K562 (cell line): ENCODE measurements at regions not wholly inside any gene's neighbourhood (a gene's known extent, or its start where the extent isn't known, plus 50 kb on each side); places are given as distances from the start of the nearest gene placed in this dataset.

Source experiments
- ATAC-seq: fragments of 200-7000 bp; cut with Tn5 transposase; 3 replicates; pipeline ENCODE4 v1.9.1; 2020; ENCODE audit warnings: moderate library complexity
- BruUV-seq: library from RNA; stranded (reverse); fragments of 400-500 nt; replicated peaks from 2 replicates; lab custom pipeline; 2021; lab: Mats Ljungman, UMichigan
- CTCF ChIA-PET: fragments of 300-600 bp; formaldehyde crosslinking; extraction: SDS; loops from one replicate; lab custom pipeline; 2021; ENCODE audit warnings: low intra/inter-chr PET ratio; lab: Yijun Ruan, JAX
- POLR2A ChIA-PET: fragments of 300-600, 350-650 bp; sonication (Branson Sonifier 250); formaldehyde crosslinking; extraction: SDS; loops from one replicate; lab custom pipeline; 2021; ENCODE audit warnings: antibody characterized with exemption, inconsistent platforms; lab: Yijun Ruan, JAX
- DNase-seq, 4 experiments: peaks; one replicate each; pipeline versions ENCODE4 v3.0.0 to v3.0.0-alpha.2; 2011 to 2018; ENCODE audit warnings: low spot score in 3 of 4, mixed read lengths in 3 of 4; ENCODE audit errors: extremely low read depth in 1 of 4
- FAIRE-seq: peaks from 2 replicates; lab custom pipeline; 2011; peaks lifted over from hg19 to GRCh38; lab: Jason Lieb, UNC
- H2AFZ ChIP-seq: 2 replicates; pipeline ENCODE4 v1.6.0; 2011; ENCODE audit warnings: low read depth, low read length, control low read depth, inconsistent platforms
- H3K27ac ChIP-seq: fragments of 200-600 bp; 3 replicates; pipeline ENCODE4 v1.8.0; 2011; ENCODE audit warnings: low read depth, mild to moderate bottlenecking, control low read depth, inconsistent platforms, low read length, moderate library complexity, mixed read lengths; ENCODE audit errors: extremely low read depth
- H3K27me3 ChIP-seq, 2 experiments: fragments of 300-600 bp in 1 of 2; 2 replicates in 1 of 2; 3 replicates in 1 of 2; pipeline versions ENCODE4 v1.6.0 to v1.8.0; 2011; ENCODE audit warnings: inconsistent platforms in 2 of 2, low read length in 2 of 2, mild to moderate bottlenecking in 1 of 2, mixed read lengths in 1 of 2, moderate library complexity in 1 of 2; ENCODE audit not compliant: control insufficient read depth in 2 of 2, insufficient read depth in 2 of 2
- H3K36me3 ChIP-seq: fragments of 300-600 bp; 3 replicates; pipeline ENCODE4 v1.8.0; 2011; ENCODE audit warnings: mild to moderate bottlenecking, low read length, inconsistent platforms; ENCODE audit not compliant: control insufficient read depth, insufficient read depth
- H3K4me1 ChIP-seq, 2 experiments: fragments of 200-600 bp in 1 of 2; replicated peaks in 1 of 2; 2 replicates in 1 of 2; 3 replicates in 1 of 2; pipeline versions ENCODE4 v1.5.1 to v1.8.0; 2011; ENCODE audit warnings: inconsistent platforms in 2 of 2, low read length in 2 of 2, mild to moderate bottlenecking in 1 of 2, mixed read lengths in 1 of 2, moderate library complexity in 1 of 2; ENCODE audit not compliant: control insufficient read depth in 2 of 2, insufficient read depth in 2 of 2
- H3K4me2 ChIP-seq: 2 replicates; pipeline ENCODE4 v1.6.1; 2011; ENCODE audit warnings: low read length, control low read depth, inconsistent platforms, mixed read lengths; ENCODE audit not compliant: insufficient read depth
- H3K4me3 ChIP-seq: fragments of 200-600 bp; sonication (generic), shearing (Covaris generic); 2 replicates; pipeline ENCODE4 v1.5.1; 2016; ENCODE audit warnings: control low read depth, inconsistent platforms
- H3K79me2 ChIP-seq: fragments of 200-600 bp; 3 replicates; pipeline ENCODE4 v1.8.0; 2011; ENCODE audit warnings: low read length, inconsistent platforms; ENCODE audit not compliant: control insufficient read depth, insufficient read depth
- H3K9ac ChIP-seq, 2 experiments: 2 replicates each; pipeline versions ENCODE4 v1.6.0 to v1.6.1; 2011; ENCODE audit warnings: low read depth in 2 of 2, low read length in 2 of 2, control low read depth in 1 of 2, inconsistent platforms in 1 of 2, mild to moderate bottlenecking in 1 of 2, mixed read lengths in 1 of 2; ENCODE audit not compliant: insufficient read depth in 1 of 2
- H3K9me1 ChIP-seq: one replicate; pipeline ENCODE4 v1.6.0; 2011; ENCODE audit warnings: inconsistent platforms, mild to moderate bottlenecking, low read length, moderate library complexity; ENCODE audit not compliant: control insufficient read depth, insufficient read depth
- H3K9me3 ChIP-seq: replicated peaks from 2 replicates; pipeline ENCODE4 v1.5.1; 2011; ENCODE audit warnings: low read depth, low read length, inconsistent platforms; ENCODE audit not compliant: control insufficient read depth, insufficient read depth
- H4K20me1 ChIP-seq: replicated peaks from 2 replicates; pipeline ENCODE4 v1.6.1; 2011; ENCODE audit warnings: low read length, inconsistent platforms, mixed read lengths; ENCODE audit not compliant: control insufficient read depth, insufficient read depth
- HMG20A ChIP-seq: fragments of 450-650 bp; formaldehyde crosslinking; conservative IDR thresholded peaks from 2 replicates; pipeline ENCODE4 v1.4.0; 2020; ENCODE audit warnings: mild to moderate bottlenecking, mixed read lengths
- ILF3 ChIP-seq: fragments of 450-650 bp; IDR thresholded peaks from 2 replicates; pipeline ENCODE4 v1.6.1; 2018; ENCODE audit warnings: antibody characterized with exemption, mild to moderate bottlenecking, moderate library complexity, borderline replicate concordance
- SAFB2 ChIP-seq: fragments of 200-400 bp; formaldehyde crosslinking; IDR thresholded peaks from 2 replicates; pipeline ENCODE4 v1.6.1; 2018; ENCODE audit warnings: borderline replicate concordance, low read length, low read depth, moderate library complexity; ENCODE audit not compliant: severe bottlenecking
- XRCC4 ChIP-seq: IDR thresholded peaks from one replicate; pipeline ENCODE4 v1.6.1; 2011; ENCODE audit not compliant: insufficient read depth, insufficient read length; ENCODE audit errors: extremely low read depth
- ZNF232 ChIP-seq: sonication (generic); formaldehyde crosslinking; IDR thresholded peaks from 2 replicates; pipeline ENCODE4 v1.8.0; 2022; ENCODE audit warnings: mild to moderate bottlenecking, missing genetic modification reagents
- ZNF57 ChIP-seq: fragments of 450-650 bp; formaldehyde crosslinking; IDR thresholded peaks from 2 replicates; pipeline ENCODE4 v1.4.0; 2020; ENCODE audit warnings: mild to moderate bottlenecking, moderate library complexity
- WGBS: fragments of 100-300 bp; shearing (Covaris generic); methylation state at CpG from one replicate; pipeline ENCODE4 v1.1.6; 2016; ENCODE audit warnings: low coverage, mixed read lengths; ENCODE audit not compliant: insufficient coverage; ENCODE audit errors: missing lambda C conversion rate; 5-methylcytosine and 5-hydroxymethylcytosine counted together
- in situ Hi-C: fragments of 300-500 bp; cut with MboI; formaldehyde crosslinking; loops from 4 replicates; pipeline ENCODE4 v1.15.0; 2018; ENCODE audit warnings: inconsistent platforms, mixed read lengths
- intact Hi-C: fragments of 100-400 bp; cut with micrococcal nuclease; formaldehyde crosslinking; loops from 2 replicates; pipeline ENCODE4 v1.14.2; 2022
- TF ChIP-seq, protein P1 (sequence below): fragments of 250-450 bp; sonication (Bioruptor Pico); IDR thresholded peaks from 2 replicates; pipeline ENCODE4 v1.8.0; 2022; ENCODE audit warnings: moderate library complexity, mild to moderate bottlenecking, inconsistent platforms
- TF ChIP-seq, protein P2 (sequence below): fragments of 250-450 bp; sonication (Bioruptor Pico); IDR thresholded peaks from 2 replicates; pipeline ENCODE4 v1.4.0; 2020; ENCODE audit warnings: mild to moderate bottlenecking, moderate library complexity
- TF ChIP-seq, protein P3 (sequence below): fragments of 250-450 bp; sonication (Bioruptor Pico); IDR thresholded peaks from 2 replicates; pipeline ENCODE4 v1.4.0; 2020
- TF ChIP-seq, protein P4 (sequence below): fragments of 450-650 bp; formaldehyde crosslinking; IDR thresholded peaks from 2 replicates; pipeline ENCODE4 v1.4.0; 2020; ENCODE audit warnings: mild to moderate bottlenecking
- TF ChIP-seq, protein P5 (sequence below): sonication (generic); IDR thresholded peaks from 2 replicates; pipeline ENCODE4 v1.6.1; 2016

DNA sequence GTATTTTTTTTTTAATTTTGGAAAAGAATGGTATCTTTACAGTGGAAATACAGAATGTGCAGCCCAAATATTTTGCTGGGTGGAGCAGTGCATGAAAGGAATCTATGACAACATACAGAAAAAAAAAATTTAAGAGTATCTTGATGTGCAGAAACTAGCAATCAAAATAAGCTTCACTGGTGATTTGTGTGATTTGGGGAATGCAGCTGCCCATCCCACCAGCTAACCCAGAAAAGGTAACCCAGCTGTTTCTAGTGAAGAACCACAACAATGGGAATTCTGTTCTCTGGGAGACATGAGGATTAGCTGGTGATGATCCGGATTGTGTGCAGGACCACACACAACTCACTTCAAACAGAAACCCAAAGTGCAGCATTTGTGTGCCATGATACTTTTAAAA, 375.5 kb downstream of the SEMA3D start (continued):
- TF ChIP-seq, protein P1, sequence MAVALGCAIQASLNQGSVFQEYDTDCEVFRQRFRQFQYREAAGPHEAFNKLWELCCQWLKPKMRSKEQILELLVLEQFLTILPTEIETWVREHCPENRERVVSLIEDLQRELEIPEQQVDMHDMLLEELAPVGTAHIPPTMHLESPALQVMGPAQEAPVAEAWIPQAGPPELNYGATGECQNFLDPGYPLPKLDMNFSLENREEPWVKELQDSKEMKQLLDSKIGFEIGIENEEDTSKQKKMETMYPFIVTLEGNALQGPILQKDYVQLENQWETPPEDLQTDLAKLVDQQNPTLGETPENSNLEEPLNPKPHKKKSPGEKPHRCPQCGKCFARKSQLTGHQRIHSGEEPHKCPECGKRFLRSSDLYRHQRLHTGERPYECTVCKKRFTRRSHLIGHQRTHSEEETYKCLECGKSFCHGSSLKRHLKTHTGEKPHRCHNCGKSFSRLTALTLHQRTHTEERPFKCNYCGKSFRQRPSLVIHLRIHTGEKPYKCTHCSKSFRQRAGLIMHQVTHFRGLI = no peak
- no peak for TF ChIP-seq ZNF57
- TF ChIP-seq, protein P2, sequence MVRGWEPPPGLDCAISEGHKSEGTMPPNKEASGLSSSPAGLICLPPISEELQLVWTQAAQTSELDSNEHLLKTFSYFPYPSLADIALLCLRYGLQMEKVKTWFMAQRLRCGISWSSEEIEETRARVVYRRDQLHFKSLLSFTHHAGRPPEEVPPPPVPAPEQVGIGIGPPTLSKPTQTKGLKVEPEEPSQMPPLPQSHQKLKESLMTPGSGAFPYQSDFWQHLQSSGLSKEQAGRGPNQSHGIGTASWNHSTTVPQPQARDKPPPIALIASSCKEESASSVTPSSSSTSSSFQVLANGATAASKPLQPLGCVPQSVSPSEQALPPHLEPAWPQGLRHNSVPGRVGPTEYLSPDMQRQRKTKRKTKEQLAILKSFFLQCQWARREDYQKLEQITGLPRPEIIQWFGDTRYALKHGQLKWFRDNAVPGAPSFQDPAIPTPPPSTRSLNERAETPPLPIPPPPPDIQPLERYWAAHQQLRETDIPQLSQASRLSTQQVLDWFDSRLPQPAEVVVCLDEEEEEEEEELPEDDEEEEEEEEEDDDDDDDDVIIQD (CRISPR knock-in tag) = no peak
- no peak for TF ChIP-seq ILF3
- TF ChIP-seq, protein P3, sequence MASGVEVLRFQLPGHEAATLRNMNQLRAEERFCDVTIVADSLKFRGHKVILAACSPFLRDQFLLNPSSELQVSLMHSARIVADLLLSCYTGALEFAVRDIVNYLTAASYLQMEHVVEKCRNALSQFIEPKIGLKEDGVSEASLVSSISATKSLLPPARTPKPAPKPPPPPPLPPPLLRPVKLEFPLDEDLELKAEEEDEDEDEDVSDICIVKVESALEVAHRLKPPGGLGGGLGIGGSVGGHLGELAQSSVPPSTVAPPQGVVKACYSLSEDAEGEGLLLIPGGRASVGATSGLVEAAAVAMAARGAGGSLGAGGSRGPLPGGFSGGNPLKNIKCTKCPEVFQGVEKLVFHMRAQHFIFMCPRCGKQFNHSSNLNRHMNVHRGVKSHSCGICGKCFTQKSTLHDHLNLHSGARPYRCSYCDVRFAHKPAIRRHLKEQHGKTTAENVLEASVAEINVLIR (CRISPR knock-in tag) = no peak

DNA sequence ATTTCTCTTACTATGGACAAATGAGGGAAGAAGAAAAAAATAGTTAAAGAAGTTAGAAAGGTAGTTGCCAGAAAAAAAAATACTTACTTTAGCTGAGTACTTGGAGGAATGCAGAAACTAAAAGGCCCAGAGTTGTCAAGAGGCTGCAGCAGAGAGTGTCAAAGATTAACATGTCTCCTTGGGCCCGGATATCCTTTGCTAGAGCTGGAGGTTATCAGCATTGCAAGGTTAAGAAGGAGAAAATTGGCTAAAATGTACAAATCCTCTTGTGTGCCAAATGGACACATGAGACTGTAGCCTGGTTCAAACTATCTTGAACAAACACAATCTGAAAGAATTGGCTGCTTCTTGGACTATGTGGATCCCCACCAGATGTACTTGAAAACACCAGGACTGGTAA, 377.0 kb downstream of the SEMA3D start:
- in situ Hi-C loops = no loop called here
- Histone ChIP-seq H3K4me2 (no peak overlapping the region), H3K4me3 (no peak overlapping the region), H3K9ac (no peak overlapping the region), H2AFZ (no peak overlapping the region), H3K4me1 (no peaks in the 10 kb centered on the region), H3K79me2 (no peaks in the 10 kb centered on the region), H3K27me3 (no peaks in the 10 kb centered on the region), H3K9me1 (no peaks in the 10 kb centered on the region), H3K27ac (peak overlapping the region; percentile 15; the same call in 1 of the 3 replicates), H3K36me3 (no peaks in the 10 kb centered on the region; the same call in 2 of the 3 replicates), H3K9me3 (no peaks in the 10 kb centered on the region), H4K20me1 (no peaks in the 10 kb centered on the region)
- no TSS peak for BruUV-seq
- FAIRE-seq (peak; percentile 57), ATAC-seq (peak; percentile 68), DNase-seq (no peak)
- CTCF ChIA-PET = no interaction called here
- intact Hi-C loops = no loop called here
- POLR2A ChIA-PET = interaction anchor here (0.6 kb wide), 1 partner anchor 46 kb away, joined by 3 read pairs; no protein-coding TSS in a partner anchor
- 27% methylated on average over 1 of the region's 1 CpG for WGBS
- TF ChIP-seq, protein P4, sequence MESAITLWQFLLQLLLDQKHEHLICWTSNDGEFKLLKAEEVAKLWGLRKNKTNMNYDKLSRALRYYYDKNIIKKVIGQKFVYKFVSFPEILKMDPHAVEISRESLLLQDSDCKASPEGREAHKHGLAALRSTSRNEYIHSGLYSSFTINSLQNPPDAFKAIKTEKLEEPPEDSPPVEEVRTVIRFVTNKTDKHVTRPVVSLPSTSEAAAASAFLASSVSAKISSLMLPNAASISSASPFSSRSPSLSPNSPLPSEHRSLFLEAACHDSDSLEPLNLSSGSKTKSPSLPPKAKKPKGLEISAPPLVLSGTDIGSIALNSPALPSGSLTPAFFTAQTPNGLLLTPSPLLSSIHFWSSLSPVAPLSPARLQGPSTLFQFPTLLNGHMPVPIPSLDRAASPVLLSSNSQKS (CRISPR knock-in tag) = no peak
- TF ChIP-seq SAFB2 = no peak
- TF ChIP-seq ZNF57 = no peak
- TF ChIP-seq, protein P5, sequence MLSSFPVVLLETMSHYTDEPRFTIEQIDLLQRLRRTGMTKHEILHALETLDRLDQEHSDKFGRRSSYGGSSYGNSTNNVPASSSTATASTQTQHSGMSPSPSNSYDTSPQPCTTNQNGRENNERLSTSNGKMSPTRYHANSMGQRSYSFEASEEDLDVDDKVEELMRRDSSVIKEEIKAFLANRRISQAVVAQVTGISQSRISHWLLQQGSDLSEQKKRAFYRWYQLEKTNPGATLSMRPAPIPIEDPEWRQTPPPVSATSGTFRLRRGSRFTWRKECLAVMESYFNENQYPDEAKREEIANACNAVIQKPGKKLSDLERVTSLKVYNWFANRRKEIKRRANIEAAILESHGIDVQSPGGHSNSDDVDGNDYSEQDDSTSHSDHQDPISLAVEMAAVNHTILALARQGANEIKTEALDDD = no peak
- TF ChIP-seq HMG20A = no peak
- no peak for TF ChIP-seq XRCC4
- no peak for TF ChIP-seq ZNF232 (CRISPR knock-in tag)
